Loucy (cell line): ENCODE measurements at regions not wholly inside any gene's neighbourhood (a gene's known extent, or its start where the extent isn't known, plus 50 kb on each side); places are given as distances from the start of the nearest gene placed in this dataset.

Experiments used
- H2AFZ ChIP-seq: fragments of 200-600 bp; sonication (generic); 2 replicates; pipeline ENCODE4 v1.6.0; 2016; ENCODE audit warnings: antibody characterized with exemption, mild to moderate bottlenecking, low read length, moderate library complexity
- H3F3A ChIP-seq: fragments of 200-600 bp; 2 replicates; pipeline ENCODE4 v1.6.0; 2016; ENCODE audit warnings: antibody characterized with exemption, low read depth, mild to moderate bottlenecking
- H3K27me3 ChIP-seq: fragments of 200-600 bp; sonication (generic); 2 replicates; pipeline ENCODE4 v1.6.1; 2014; ENCODE audit warnings: low read length, mild to moderate bottlenecking; ENCODE audit not compliant: insufficient read depth, poor library complexity, severe bottlenecking
- H3K36me3 ChIP-seq: fragments of 200-600 bp; sonication (generic); 2 replicates; pipeline ENCODE4 v1.6.1; 2016; ENCODE audit warnings: low read length; ENCODE audit not compliant: insufficient read depth
- H3K4me1 ChIP-seq: fragments of 200-600 bp; sonication (generic); 2 replicates; pipeline ENCODE4 v1.5.1; 2014; ENCODE audit warnings: low read length, mild to moderate bottlenecking; ENCODE audit not compliant: insufficient read depth, poor library complexity, severe bottlenecking
- H3K4me2 ChIP-seq: fragments of 200-600 bp; sonication (generic); 2 replicates; pipeline ENCODE4 v1.6.0; 2014; ENCODE audit warnings: antibody characterized with exemption, low read length, low read depth, mild to moderate bottlenecking; ENCODE audit not compliant: poor library complexity, severe bottlenecking
- H3K4me3 ChIP-seq: fragments of 200-600 bp; sonication (generic); 2 replicates; pipeline ENCODE4 v1.5.1; 2014; ENCODE audit warnings: low read length, mild to moderate bottlenecking, mixed read lengths; ENCODE audit not compliant: poor library complexity, severe bottlenecking
- H3K79me2 ChIP-seq: fragments of 200-600 bp; sonication (generic); 2 replicates; pipeline ENCODE4 v1.6.1; 2014; ENCODE audit warnings: low read length; ENCODE audit not compliant: insufficient read depth
- H3K9ac ChIP-seq: fragments of 200-600 bp; sonication (generic); 2 replicates; pipeline ENCODE4 v1.6.0; 2014; ENCODE audit warnings: mild to moderate bottlenecking, low read depth, low read length, moderate library complexity; ENCODE audit not compliant: poor library complexity, severe bottlenecking
- H3K9me2 ChIP-seq: fragments of 200-600 bp; sonication (generic); replicated peaks from 2 replicates; pipeline ENCODE4 v1.6.1; 2016; ENCODE audit warnings: low read depth, low read length, mixed read lengths
- H3K9me3 ChIP-seq: fragments of 200-600 bp; sonication (generic); 2 replicates; pipeline ENCODE4 v1.6.1; 2014; ENCODE audit warnings: mild to moderate bottlenecking, antibody characterized with exemption, low read length, low read depth; ENCODE audit not compliant: insufficient read depth
- H4K20me1 ChIP-seq: fragments of 200-600 bp; sonication (generic); 2 replicates; pipeline ENCODE4 v1.6.0; 2014; ENCODE audit warnings: antibody characterized with exemption, low read length, mild to moderate bottlenecking; ENCODE audit not compliant: insufficient read depth, poor library complexity, severe bottlenecking
- EZH2phosphoT487 ChIP-seq: fragments of 200-600 bp; IDR thresholded peaks from 2 replicates; pipeline ENCODE4 v1.6.1; 2018; ENCODE audit warnings: antibody characterized with exemption, mild to moderate bottlenecking, moderate library complexity, borderline replicate concordance
- TF ChIP-seq, protein P1 (sequence below): fragments of 200-600 bp; sonication (generic); conservative IDR thresholded peaks from 2 replicates; pipeline ENCODE4 v1.5.1; 2014; ENCODE audit warnings: mild to moderate bottlenecking, antibody characterized with exemption, low read length

DNA sequence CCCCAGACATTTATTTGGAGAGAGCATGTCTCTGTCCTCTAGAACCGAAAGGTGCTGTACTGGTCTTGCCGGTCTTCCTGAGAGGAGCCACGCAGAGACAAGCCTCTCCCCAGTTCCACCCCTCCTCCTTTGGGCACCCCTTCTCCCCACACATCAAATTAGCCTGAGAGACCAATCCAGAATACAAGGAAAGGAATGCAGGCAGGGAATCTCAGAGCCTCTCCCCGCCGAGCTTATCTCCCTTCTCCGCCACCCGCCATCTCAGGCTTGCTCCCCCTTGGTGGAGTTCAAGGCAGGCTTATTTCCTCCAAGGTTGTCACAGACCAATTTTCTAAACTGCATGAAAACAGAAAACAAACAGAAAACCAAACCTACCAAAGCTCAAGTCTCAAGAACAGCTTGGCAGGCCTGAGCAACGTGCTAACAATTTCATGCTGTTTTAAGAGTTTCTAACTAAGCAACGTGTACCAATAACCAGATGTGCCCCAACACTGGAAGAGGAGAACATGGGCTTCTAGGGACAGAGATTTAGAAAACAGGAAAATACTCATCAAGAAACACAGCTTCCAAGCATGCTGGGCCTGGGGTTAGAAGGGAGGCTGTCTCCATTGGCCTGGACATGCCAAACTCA, 124.5 kb upstream of the PKDCC start:
- H2AFZ ChIP-seq = no peak overlapping the region
- no peak overlapping the region for H3K9ac ChIP-seq
- no peaks in the 10 kb centered on the region for H3K9me2 ChIP-seq
- no peaks in the 10 kb centered on the region for H3K79me2 ChIP-seq
- H3F3A ChIP-seq = no peaks in the 10 kb centered on the region
- TF ChIP-seq, protein P1, sequence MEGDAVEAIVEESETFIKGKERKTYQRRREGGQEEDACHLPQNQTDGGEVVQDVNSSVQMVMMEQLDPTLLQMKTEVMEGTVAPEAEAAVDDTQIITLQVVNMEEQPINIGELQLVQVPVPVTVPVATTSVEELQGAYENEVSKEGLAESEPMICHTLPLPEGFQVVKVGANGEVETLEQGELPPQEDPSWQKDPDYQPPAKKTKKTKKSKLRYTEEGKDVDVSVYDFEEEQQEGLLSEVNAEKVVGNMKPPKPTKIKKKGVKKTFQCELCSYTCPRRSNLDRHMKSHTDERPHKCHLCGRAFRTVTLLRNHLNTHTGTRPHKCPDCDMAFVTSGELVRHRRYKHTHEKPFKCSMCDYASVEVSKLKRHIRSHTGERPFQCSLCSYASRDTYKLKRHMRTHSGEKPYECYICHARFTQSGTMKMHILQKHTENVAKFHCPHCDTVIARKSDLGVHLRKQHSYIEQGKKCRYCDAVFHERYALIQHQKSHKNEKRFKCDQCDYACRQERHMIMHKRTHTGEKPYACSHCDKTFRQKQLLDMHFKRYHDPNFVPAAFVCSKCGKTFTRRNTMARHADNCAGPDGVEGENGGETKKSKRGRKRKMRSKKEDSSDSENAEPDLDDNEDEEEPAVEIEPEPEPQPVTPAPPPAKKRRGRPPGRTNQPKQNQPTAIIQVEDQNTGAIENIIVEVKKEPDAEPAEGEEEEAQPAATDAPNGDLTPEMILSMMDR = no peak
- TF ChIP-seq EZH2phosphoT487 = no peak
- no peaks in the 10 kb centered on the region for H3K27me3 ChIP-seq
- no peaks in the 10 kb centered on the region for H3K36me3 ChIP-seq
- no peaks in the 10 kb centered on the region; the same call in 1 of the 2 replicates for H3K9me3 ChIP-seq
- H3K4me2 ChIP-seq = no peak overlapping the region
- H3K4me3 ChIP-seq = no peak overlapping the region
- no peaks in the 10 kb centered on the region for H3K4me1 ChIP-seq
- no peaks in the 10 kb centered on the region for H4K20me1 ChIP-seq

DNA sequence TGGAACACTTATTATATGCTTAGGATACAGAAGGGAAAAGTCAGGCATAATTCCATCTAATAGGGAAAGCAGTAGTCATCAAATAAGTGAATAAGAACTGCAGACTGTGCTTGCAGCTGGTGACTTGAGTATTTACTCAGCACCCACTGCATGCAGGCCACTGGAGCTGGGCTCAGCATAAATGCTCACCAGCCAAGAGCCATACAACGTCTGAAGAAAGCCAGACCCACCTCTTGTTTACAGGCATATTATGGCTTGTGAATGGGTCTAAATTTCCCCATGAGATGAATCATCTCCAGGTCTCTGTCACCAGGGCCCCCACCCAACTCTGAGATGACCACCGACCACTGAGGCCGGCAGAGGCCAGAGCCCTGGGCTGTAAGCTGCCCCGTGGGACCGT, 123.8 kb upstream of the PKDCC start:
- H3K36me3 ChIP-seq = no peaks in the 10 kb centered on the region
- TF ChIP-seq, protein P1 = no peak
- no peak for TF ChIP-seq EZH2phosphoT487
- H3K4me1 ChIP-seq = no peaks in the 10 kb centered on the region
- H3K4me3 ChIP-seq = no peak overlapping the region
- H4K20me1 ChIP-seq = no peaks in the 10 kb centered on the region
- no peaks in the 10 kb centered on the region for H3F3A ChIP-seq
- no peak overlapping the region for H3K4me2 ChIP-seq
- H3K9me2 ChIP-seq = no peaks in the 10 kb centered on the region
- no peaks in the 10 kb centered on the region for H3K27me3 ChIP-seq
- H3K79me2 ChIP-seq = no peaks in the 10 kb centered on the region
- no peak overlapping the region for H2AFZ ChIP-seq
- no peak overlapping the region for H3K9ac ChIP-seq
- H3K9me3 ChIP-seq = no peaks in the 10 kb centered on the region; the same call in 1 of the 2 replicates

DNA sequence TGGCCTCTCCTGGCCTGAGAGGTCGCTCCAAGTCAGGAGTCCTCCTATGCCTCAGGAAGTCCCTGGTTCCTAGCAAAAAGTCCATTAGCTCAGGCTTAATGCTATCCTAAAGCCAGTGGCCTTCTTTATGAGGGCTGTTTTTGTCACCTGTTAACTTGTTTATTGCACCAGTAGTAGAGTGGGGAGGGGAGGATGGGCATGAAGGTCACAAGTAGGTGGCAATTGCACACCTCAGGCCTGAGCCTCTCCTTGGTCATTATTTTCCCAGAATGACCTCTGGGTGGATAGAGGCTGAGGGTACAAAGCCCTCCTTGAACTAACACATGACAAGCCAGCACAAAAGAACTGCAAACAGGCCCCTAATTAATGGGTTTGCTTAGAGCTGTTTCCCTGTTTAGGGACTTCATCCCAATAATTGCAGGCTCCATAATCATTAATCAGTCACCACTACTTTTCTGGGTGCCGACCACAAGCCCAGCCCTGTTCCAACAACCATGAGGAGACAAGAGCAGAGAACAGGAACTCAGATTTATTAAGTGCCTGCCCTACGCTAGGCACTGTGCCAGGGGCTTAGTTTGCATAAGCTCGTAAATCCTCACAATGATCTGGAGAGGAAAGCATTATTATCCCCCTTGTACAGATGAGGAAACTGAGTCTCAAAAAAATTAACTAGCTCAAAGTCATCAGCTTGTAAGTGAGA, 123.0 kb upstream of the PKDCC start:
- Histone ChIP-seq H4K20me1 (no peaks in the 10 kb centered on the region), H3F3A (no peaks in the 10 kb centered on the region), H3K9me2 (no peaks in the 10 kb centered on the region), H3K79me2 (no peaks in the 10 kb centered on the region), H3K9ac (no peak overlapping the region), H3K27me3 (no peaks in the 10 kb centered on the region), H3K36me3 (no peaks in the 10 kb centered on the region), H2AFZ (no peak overlapping the region), H3K4me1 (no peaks in the 10 kb centered on the region), H3K4me2 (no peak overlapping the region), H3K9me3 (no peaks in the 10 kb centered on the region; the same call in 1 of the 2 replicates), H3K4me3 (no peak overlapping the region)
- no peak for TF ChIP-seq EZH2phosphoT487
- TF ChIP-seq, protein P1 = no peak
